Activated CD4-positive, alpha-beta memory T cell treated with anti-CD3 and anti-CD28 coated beads for 36 hours (primary cell): ENCODE measurements at regions not wholly inside any gene's neighbourhood (a gene's known extent, or its start where the extent isn't known, plus 50 kb on each side); places are given as distances from the start of the nearest gene placed in this dataset.

Experiments
- CTCF ChIA-PET: fragments of 350-600 bp; sonication (Branson Sonifier 250); formaldehyde crosslinking; loops from one replicate; lab custom pipeline; 2021; ENCODE audit warnings: antibody characterized with exemption, inconsistent platforms; lab: Charles Lee
- POLR2A ChIA-PET: fragments of 350-600 bp; sonication (Branson Sonifier 250); formaldehyde crosslinking; loops from one replicate; lab custom pipeline; 2021; ENCODE audit warnings: antibody characterized with exemption; lab: Charles Lee
- DNase-seq: peaks from one replicate; pipeline ENCODE4 v3.0.0-alpha.2; 2020
- H3K27ac Mint-ChIP-seq: one replicate; pipeline ENCODE4 v1.8.0; 2021; ENCODE audit warnings: mixed read lengths
- H3K27me3 Mint-ChIP-seq: one replicate; pipeline ENCODE4 v1.8.0; 2021; ENCODE audit warnings: mixed read lengths
- H3K36me3 Mint-ChIP-seq: one replicate; pipeline ENCODE4 v1.8.0; 2021; ENCODE audit warnings: mixed read lengths
- H3K4me1 Mint-ChIP-seq: one replicate; pipeline ENCODE4 v1.8.0; 2021; ENCODE audit warnings: low read depth, mixed read lengths
- H3K4me3 Mint-ChIP-seq: one replicate; pipeline ENCODE4 v1.8.0; 2021; ENCODE audit warnings: mild to moderate bottlenecking, mixed read lengths
- H3K9me3 Mint-ChIP-seq: one replicate; pipeline ENCODE4 v1.8.0; 2021; ENCODE audit warnings: mixed read lengths
- intact Hi-C: fragments of 100-400 bp; cut with micrococcal nuclease; formaldehyde crosslinking; loops from one replicate; pipeline ENCODE4 v1.15.1; 2023

DNA sequence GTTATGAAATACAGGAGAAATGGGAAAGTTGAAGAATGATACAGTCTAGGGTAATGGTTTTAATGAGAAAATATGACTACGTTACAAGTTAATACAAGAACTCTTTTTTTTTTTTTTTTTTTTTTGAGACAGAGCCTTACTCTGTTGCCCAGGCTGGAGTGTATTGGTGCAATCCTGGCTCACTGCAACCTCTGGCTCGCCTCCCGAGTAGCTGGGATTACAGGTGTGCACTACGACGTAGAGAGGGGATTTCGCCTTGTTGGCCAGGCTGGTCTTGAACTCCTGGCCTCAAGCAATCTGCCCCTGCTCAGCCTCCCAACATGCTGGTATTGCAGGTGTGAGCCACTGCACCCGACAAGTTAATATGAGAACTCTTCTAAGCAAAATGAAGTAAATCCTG, 77.1 kb upstream of the SELENOP start:
- H3K9me3 Mint-ChIP-seq = no peaks in the 10 kb centered on the region
- no peaks in the 10 kb centered on the region for H3K36me3 Mint-ChIP-seq
- no peak overlapping the region for H3K4me3 Mint-ChIP-seq
- DNase-seq = no peak
- POLR2A ChIA-PET = no interaction called here
- intact Hi-C loops = loop anchor here (2.0 to 10.0 kb wide), 3 partner anchors 124 to 1026 kb away; no protein-coding TSS in a partner anchor
- H3K4me1 Mint-ChIP-seq = no peaks in the 10 kb centered on the region
- H3K27me3 Mint-ChIP-seq = peaks cover 2% of the 10 kb centered on the region
- CTCF ChIA-PET = interaction anchor here (1.0 to 2.5 kb wide), 16 partner anchors 10 to 1030 kb away, joined by 3 to 18 read pairs (median 7); partner anchors contain the start of gene GHR
- no peak overlapping the region for H3K27ac Mint-ChIP-seq

DNA sequence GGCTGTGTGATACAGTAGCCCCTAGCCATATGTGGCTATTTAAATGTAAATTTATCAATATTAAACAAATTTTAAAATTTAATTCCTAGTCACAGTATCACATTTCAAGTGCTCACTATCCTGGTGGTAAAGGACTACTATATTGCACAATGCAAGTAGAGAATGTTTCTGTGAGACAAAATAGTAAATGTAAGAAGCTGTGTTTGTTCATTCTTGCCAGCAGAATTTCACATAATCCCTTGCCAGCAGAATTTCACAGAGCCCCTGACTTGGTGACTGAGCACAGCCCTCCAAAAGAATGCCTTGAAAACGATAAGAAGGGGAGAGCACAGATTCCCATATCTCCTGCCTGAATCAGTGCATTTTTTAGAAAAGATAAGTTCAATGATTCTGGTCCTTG, 75.9 kb upstream of the SELENOP start:
- Mint-ChIP-seq H3K4me1 (no peaks in the 10 kb centered on the region), H3K27me3 (peaks cover 2% of the 10 kb centered on the region), H3K36me3 (no peaks in the 10 kb centered on the region), H3K9me3 (no peaks in the 10 kb centered on the region), H3K27ac (no peak overlapping the region), H3K4me3 (no peak overlapping the region)
- ChIA-PET CTCF (no interaction called here), POLR2A (no interaction called here)
- DNase-seq = no peak
- intact Hi-C loops = loop anchor here (5.0 to 10.0 kb wide), 2 partner anchors 123 to 1025 kb away; no protein-coding TSS in a partner anchor

DNA sequence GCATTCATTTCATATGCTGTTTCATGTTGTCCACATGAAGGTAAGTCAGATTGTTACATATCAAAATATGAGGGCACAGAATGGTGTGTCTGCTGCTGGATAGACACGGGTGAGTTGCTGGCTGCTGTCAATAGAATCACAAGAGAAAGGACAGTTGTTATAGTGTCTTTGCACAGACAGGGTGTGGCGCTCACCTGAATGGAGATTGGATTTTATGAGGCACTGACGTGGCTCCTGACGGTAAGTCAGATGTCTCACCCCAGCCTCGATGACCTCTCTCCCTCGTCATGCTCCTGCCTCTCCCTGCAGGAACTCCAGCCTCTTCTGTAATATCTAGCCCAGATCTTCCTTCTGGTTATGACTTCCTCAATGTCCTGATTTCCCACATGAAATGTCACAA, 75.4 kb upstream of the SELENOP start:
- Mint-ChIP-seq H3K36me3 (no peaks in the 10 kb centered on the region), H3K9me3 (no peaks in the 10 kb centered on the region), H3K4me1 (no peaks in the 10 kb centered on the region), H3K4me3 (no peak overlapping the region), H3K27ac (no peak overlapping the region), H3K27me3 (peaks cover 2% of the 10 kb centered on the region)
- ChIA-PET CTCF (no interaction called here), POLR2A (no interaction called here)
- intact Hi-C loops = loop anchor here (5.0 to 10.0 kb wide), 2 partner anchors 122 to 1025 kb away; no protein-coding TSS in a partner anchor
- DNase-seq = no peak

DNA sequence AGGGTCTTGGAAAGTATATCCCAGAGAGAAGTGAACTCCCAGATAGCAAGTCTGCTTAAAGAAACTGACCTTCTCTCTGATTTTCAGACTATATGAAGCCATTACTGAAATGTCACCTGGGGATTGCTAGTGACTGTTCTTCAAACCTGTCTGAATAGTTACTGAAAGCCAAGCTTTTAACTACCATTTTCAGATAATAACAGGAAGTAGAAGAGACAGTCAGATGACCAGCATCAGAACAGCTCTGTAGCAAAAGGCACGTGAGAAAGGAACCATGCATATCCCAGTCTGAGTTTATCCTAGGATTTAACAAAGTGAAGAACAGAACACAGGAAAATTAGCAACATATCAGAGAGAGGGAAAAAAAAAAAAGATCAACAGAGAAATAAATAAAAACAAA, 74.9 kb upstream of the SELENOP start:
- H3K4me1 Mint-ChIP-seq = no peaks in the 10 kb centered on the region
- H3K27ac Mint-ChIP-seq = no peak overlapping the region
- H3K27me3 Mint-ChIP-seq = peaks cover 2% of the 10 kb centered on the region
- no peaks in the 10 kb centered on the region for H3K9me3 Mint-ChIP-seq
- H3K36me3 Mint-ChIP-seq = no peaks in the 10 kb centered on the region
- intact Hi-C loops = loop anchor here (5.0 to 10.0 kb wide), 2 partner anchors 122 to 1024 kb away; no protein-coding TSS in a partner anchor
- ChIA-PET POLR2A (no interaction called here), CTCF (interaction anchor here (0.8 kb wide), 1 partner anchor 8 kb away, joined by 3 read pairs; no protein-coding TSS in a partner anchor)
- DNase-seq = no peak
- H3K4me3 Mint-ChIP-seq = no peak overlapping the region

DNA sequence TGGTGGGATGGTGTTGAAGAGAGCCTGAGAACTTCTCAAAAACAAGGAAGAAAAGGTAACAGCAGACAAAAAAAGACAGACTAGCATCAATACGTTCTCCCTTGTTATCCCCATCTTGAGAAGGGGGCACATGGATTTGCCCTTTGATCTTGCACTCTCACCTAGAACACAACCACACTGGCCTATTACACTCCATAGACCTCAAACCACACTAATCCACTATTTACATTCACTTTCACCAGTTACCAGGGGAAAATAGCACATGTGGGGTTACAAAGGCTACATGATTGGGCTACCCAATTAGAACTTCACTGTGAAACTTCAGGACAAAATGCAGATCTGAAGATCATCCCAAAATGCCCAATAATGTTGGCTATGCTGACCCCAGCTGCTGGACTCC, 72.6 kb upstream of the SELENOP start:
- ChIA-PET CTCF (no interaction called here), POLR2A (no interaction called here)
- intact Hi-C loops = loop anchor here (10.0 kb wide), 1 partner anchor 120 kb away; no protein-coding TSS in a partner anchor
- Mint-ChIP-seq H3K9me3 (no peaks in the 10 kb centered on the region), H3K27ac (no peak overlapping the region), H3K4me3 (no peak overlapping the region), H3K27me3 (peaks cover 2% of the 10 kb centered on the region), H3K36me3 (no peaks in the 10 kb centered on the region), H3K4me1 (no peaks in the 10 kb centered on the region)
- DNase-seq = no peak

DNA sequence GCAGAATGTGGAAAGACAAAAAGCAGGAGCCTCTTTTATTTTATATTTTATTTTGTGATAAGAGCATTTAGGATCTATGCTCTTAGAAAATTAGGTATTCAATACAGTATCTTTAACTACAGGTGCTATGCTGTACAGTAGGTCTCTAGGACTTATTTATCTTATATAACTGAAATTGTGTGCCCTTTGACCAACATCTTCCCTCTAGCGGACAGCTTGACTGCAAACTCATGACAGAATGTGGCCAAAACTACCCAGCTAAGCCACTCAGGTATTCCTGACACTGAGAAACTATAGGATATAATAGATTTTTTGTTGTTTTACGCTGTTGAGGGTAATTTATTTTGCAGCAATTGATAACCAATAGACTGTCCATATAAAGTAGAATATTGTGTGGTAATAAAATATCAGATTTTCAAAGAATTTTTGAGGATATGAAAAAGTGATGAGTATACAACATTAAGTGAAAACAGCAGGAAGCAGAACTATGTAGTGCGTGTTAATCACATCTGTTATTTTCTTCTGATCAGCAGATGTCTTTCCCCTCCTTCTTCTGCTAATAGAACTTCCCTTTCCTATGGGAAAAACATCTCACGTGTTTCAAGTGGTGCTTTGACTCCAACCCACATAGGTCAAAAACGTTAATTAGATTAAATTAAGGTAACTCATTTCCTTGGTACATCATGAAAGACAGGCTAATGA, 69.9 kb upstream of the SELENOP start:
- H3K27me3 Mint-ChIP-seq = no peaks in the 10 kb centered on the region
- no peaks in the 10 kb centered on the region for H3K9me3 Mint-ChIP-seq
- no peaks in the 10 kb centered on the region for H3K36me3 Mint-ChIP-seq
- peaks cover 1% of the 10 kb centered on the region for H3K4me1 Mint-ChIP-seq
- intact Hi-C loops = loop anchor here (10.0 kb wide), 1 partner anchor 117 kb away; no protein-coding TSS in a partner anchor
- DNase-seq = no peak
- ChIA-PET POLR2A (no interaction called here), CTCF (interaction anchor here (1.2 to 1.4 kb wide), 2 partner anchors 8 to 28 kb away, joined by 3 to 7 read pairs; no protein-coding TSS in a partner anchor)
- no peak overlapping the region for H3K27ac Mint-ChIP-seq
- H3K4me3 Mint-ChIP-seq = no peak overlapping the region

DNA sequence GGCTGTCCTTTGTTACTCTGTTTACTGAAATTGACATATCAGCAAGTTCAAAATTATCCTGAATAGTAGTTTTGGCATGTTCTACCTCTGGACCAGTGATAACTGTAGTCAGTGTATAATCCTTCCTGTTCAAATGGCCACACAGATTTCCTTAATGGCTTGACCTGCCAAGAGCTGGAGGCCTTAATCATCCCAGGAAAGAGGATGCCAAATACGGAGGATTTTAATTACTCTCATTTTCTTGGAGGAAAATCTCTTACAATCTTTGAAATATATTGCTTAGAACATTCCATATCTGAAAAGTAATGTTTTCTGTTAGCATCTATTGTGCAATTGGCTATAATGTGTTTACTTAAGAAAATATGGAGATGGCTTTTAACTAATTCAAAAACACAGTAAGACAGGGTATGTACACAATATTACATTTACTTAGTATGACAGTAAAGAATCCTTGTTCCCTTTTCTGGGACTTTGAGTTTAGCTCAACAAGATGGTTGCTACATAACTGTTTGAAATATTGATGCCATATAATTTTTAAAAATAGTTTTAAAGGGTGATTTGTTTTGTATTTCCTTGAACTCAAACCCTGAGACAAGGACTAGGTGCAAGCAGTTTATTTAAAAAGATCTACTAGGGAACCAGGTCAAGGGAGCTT, 68.9 kb upstream of the SELENOP start:
- no peak for DNase-seq
- H3K27me3 Mint-ChIP-seq = no peaks in the 10 kb centered on the region
- intact Hi-C loops = loop anchor here (10.0 kb wide), 1 partner anchor 116 kb away; no protein-coding TSS in a partner anchor
- no peaks in the 10 kb centered on the region for H3K36me3 Mint-ChIP-seq
- ChIA-PET POLR2A (no interaction called here), CTCF (interaction anchor here (1.4 to 1.6 kb wide), 2 partner anchors 9 to 28 kb away, joined by 6 to 7 read pairs; no protein-coding TSS in a partner anchor)
- no peak overlapping the region for H3K27ac Mint-ChIP-seq
- no peaks in the 10 kb centered on the region for H3K9me3 Mint-ChIP-seq
- H3K4me3 Mint-ChIP-seq = no peak overlapping the region
- peaks cover 6% of the 10 kb centered on the region for H3K4me1 Mint-ChIP-seq

DNA sequence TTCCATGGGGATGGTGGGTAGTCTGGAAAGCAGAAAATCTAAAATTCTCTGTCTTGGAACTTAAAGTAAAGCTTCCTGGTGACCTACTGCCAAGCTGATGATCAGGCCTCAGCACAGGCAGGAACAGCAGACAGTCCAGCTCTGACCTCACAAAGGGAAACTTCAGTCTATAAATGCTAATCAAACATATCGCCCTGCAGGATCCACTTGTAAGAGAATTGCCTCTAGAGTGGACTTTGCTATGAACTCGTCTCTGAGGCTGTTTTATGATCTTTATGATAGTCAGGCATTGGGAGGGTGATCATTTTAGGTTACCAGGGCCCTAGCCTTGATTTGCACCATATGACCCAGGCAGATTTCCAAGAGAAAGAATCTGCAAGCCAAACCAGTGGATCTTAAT, 67.6 kb upstream of the SELENOP start:
- H3K36me3 Mint-ChIP-seq = no peaks in the 10 kb centered on the region
- H3K4me1 Mint-ChIP-seq = peaks cover 8% of the 10 kb centered on the region
- no peak for DNase-seq
- H3K27ac Mint-ChIP-seq = no peak overlapping the region
- CTCF ChIA-PET = interaction anchor here (1.5 to 2.6 kb wide), 3 partner anchors 7 to 30 kb away, joined by 3 to 18 read pairs (median 6); no protein-coding TSS in a partner anchor
- H3K27me3 Mint-ChIP-seq = no peaks in the 10 kb centered on the region
- POLR2A ChIA-PET = no interaction called here
- no peak overlapping the region for H3K4me3 Mint-ChIP-seq
- no peaks in the 10 kb centered on the region for H3K9me3 Mint-ChIP-seq
- intact Hi-C loops = no loop called here

DNA sequence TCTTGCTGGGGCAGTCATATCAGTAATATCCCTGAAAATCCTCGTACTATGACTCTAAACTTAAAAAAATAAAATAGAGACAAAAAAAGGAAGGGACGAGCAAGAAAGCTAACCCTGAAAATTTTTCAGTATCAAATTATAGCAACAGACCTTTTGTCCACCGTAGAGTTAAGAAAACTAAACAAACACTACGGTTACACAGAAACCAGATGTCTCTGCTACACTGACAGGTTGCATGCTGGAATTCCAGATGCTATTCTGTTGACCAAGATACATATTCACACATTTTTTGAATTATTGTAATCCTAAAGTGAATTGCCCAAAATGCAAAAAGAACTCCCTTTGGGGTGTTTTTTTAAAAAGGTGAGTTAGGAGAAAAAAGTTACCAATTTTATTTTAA, 66.9 kb upstream of the SELENOP start:
- Mint-ChIP-seq H3K27me3 (no peaks in the 10 kb centered on the region), H3K4me3 (no peak overlapping the region), H3K27ac (no peak overlapping the region), H3K9me3 (no peaks in the 10 kb centered on the region), H3K36me3 (no peaks in the 10 kb centered on the region), H3K4me1 (peaks cover 8% of the 10 kb centered on the region)
- CTCF ChIA-PET = interaction anchor here (0.6 to 2.6 kb wide), 4 partner anchors 8 to 49 kb away, joined by 3 to 18 read pairs (median 4); no protein-coding TSS in a partner anchor
- POLR2A ChIA-PET = no interaction called here
- no peak for DNase-seq
- intact Hi-C loops = no loop called here

DNA sequence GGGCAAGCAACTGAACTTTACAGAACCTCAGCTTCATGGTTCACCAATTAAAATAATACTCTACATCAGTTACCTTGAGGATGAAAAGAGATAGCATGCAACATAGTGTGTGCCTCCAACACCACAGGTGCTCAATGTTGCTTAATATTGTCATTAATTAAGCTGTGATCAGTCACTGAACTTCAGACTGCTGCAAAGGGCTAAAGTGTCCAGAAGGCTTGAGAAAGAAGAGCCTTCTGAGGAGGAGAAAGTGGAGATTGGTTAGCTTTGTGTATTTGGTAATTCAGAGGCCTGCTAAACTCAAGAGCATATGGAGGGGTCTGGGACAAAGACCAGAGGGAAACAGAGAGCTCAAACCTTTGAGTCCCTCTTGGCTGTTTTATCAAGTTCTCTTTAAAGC, 66.3 kb upstream of the SELENOP start:
- intact Hi-C loops = no loop called here
- no peak for DNase-seq
- no peak overlapping the region for H3K4me3 Mint-ChIP-seq
- H3K27ac Mint-ChIP-seq = no peak overlapping the region
- no peaks in the 10 kb centered on the region for H3K27me3 Mint-ChIP-seq
- no peaks in the 10 kb centered on the region for H3K36me3 Mint-ChIP-seq
- H3K4me1 Mint-ChIP-seq = peaks cover 8% of the 10 kb centered on the region
- POLR2A ChIA-PET = no interaction called here
- CTCF ChIA-PET = interaction anchor here (1.1 to 2.6 kb wide), 3 partner anchors 8 to 31 kb away, joined by 3 to 18 read pairs (median 4); no protein-coding TSS in a partner anchor
- H3K9me3 Mint-ChIP-seq = no peaks in the 10 kb centered on the region

DNA sequence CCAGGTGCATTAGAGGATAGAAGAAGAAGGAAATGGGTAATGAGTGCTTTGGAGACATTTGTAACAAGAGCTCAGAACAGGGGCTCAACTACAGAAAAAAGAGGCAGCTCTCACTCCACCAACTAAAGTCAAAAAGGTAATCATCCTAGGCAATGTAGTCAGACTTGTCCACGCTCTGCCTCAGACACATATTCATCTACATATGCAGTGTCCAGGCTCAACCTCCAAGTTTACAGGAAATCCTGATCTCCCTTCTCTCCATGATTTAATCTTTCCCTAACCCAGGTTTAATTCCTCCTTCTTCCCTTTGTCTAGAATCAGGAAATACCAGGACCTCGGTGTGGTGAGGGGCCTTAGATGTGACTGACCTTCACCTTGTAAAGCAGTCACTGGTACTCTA, 65.7 kb upstream of the SELENOP start:
- DNase-seq = no peak
- Mint-ChIP-seq H3K4me1 (peaks cover 8% of the 10 kb centered on the region), H3K27me3 (no peaks in the 10 kb centered on the region), H3K36me3 (no peaks in the 10 kb centered on the region), H3K9me3 (no peaks in the 10 kb centered on the region), H3K27ac (no peak overlapping the region), H3K4me3 (no peak overlapping the region)
- ChIA-PET CTCF (interaction anchor here (1.1 to 2.6 kb wide), 2 partner anchors 12 to 31 kb away, joined by 4 to 18 read pairs; no protein-coding TSS in a partner anchor), POLR2A (no interaction called here)
- intact Hi-C loops = no loop called here

DNA sequence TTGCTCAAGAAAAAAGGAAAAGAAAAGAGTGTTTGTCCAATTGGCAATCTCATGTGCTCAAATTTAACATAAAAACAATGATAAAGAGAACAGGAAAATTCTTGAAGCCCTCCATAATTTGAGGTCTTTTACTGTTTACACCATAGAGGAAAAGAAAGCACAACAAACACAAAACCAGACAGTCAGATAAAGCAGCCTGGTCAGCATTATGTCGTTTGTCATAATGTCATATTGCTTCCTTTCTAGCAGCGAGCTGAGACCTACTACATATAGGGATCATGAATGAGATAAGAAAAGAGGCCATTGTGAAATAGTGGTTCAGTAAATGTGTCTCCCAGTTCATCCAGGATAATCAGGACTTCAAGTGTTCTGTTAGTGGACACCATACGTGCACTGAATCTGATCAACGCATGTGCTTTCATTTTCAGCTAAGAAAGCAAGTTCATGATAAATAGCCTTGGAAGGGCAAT, 64.7 kb upstream of the SELENOP start:
- peaks cover 8% of the 10 kb centered on the region for H3K4me1 Mint-ChIP-seq
- DNase-seq = no peak
- H3K9me3 Mint-ChIP-seq = no peaks in the 10 kb centered on the region
- CTCF ChIA-PET = interaction anchor here (1.6 kb wide), 1 partner anchor 13 kb away, joined by 3 read pairs; no protein-coding TSS in a partner anchor
- H3K4me3 Mint-ChIP-seq = no peak overlapping the region
- no peak overlapping the region for H3K27ac Mint-ChIP-seq
- intact Hi-C loops = no loop called here
- POLR2A ChIA-PET = no interaction called here
- no peaks in the 10 kb centered on the region for H3K36me3 Mint-ChIP-seq
- no peaks in the 10 kb centered on the region for H3K27me3 Mint-ChIP-seq
